MM.1S (cell line): ENCODE measurements at regions not wholly inside any gene's neighbourhood (a gene's known extent, or its start where the extent isn't known, plus 50 kb on each side); places are given as distances from the start of the nearest gene placed in this dataset.

Experiments
- EZH2 ChIP-seq: fragments of 300-600 bp; sonication (generic); optimal IDR thresholded peaks from 2 replicates; pipeline ENCODE3; 2017; ENCODE audit warnings: low read depth, mild to moderate bottlenecking, antibody characterized with exemption, low read length, mixed read lengths
- EZH2phosphoT487 ChIP-seq: fragments of 300-600 bp; sonication (generic); IDR thresholded peaks from 2 replicates; pipeline ENCODE4 v1.6.1; 2018; ENCODE audit warnings: antibody characterized with exemption, low read length
- TF ChIP-seq, protein P1 (sequence below): fragments of 300-600 bp; sonication (generic); IDR thresholded peaks from 2 replicates; pipeline ENCODE4 v1.5.1; 2016; ENCODE audit warnings: antibody characterized with exemption, low read length, mixed read lengths

DNA sequence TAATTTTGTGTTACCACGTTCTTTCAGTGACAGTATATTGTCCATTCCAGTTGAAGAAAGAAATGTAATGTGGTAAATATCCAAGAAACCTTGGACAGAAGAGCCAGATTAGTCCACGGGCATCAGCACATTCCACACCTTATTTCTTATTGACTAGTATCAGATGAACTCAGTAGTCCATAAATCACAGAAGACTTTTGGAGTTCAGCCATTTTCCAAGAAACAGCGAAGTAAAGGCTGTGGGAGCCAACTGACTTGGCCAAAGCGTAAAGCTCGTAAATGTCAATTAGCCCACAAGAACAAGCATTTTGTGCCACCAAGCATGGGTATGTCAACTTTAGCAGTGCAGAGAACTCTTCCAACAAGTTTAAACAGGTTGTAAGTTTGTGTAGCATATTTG is 60.2 kb upstream of the STARD4 start:
- TF ChIP-seq, protein P1, sequence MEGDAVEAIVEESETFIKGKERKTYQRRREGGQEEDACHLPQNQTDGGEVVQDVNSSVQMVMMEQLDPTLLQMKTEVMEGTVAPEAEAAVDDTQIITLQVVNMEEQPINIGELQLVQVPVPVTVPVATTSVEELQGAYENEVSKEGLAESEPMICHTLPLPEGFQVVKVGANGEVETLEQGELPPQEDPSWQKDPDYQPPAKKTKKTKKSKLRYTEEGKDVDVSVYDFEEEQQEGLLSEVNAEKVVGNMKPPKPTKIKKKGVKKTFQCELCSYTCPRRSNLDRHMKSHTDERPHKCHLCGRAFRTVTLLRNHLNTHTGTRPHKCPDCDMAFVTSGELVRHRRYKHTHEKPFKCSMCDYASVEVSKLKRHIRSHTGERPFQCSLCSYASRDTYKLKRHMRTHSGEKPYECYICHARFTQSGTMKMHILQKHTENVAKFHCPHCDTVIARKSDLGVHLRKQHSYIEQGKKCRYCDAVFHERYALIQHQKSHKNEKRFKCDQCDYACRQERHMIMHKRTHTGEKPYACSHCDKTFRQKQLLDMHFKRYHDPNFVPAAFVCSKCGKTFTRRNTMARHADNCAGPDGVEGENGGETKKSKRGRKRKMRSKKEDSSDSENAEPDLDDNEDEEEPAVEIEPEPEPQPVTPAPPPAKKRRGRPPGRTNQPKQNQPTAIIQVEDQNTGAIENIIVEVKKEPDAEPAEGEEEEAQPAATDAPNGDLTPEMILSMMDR: no peak
- no peak for TF ChIP-seq EZH2
- TF ChIP-seq EZH2phosphoT487: no peak
